GM12878 (cell line): ENCODE measurements at regions not wholly inside any gene's neighbourhood (a gene's known extent, or its start where the extent isn't known, plus 50 kb on each side); places are given as distances from the start of the nearest gene placed in this dataset.

Source experiments
- ATAC-seq: fragments of 200-7000 bp; cut with Tn5 transposase; 3 replicates; pipeline ENCODE4 v1.9.1; 2020; ENCODE audit warnings: mild to moderate bottlenecking, moderate library complexity
- BruUV-seq: library from RNA; stranded (reverse); fragments of 400-500 nt; replicated peaks from 2 replicates; lab custom pipeline; 2021; lab: Mats Ljungman, UMichigan
- CTCF ChIA-PET: fragments of 300-600 bp; sonication (Branson Sonifier 250); formaldehyde crosslinking; extraction: SDS; loops from one replicate; lab custom pipeline; 2021; ENCODE audit warnings: inconsistent platforms; lab: Yijun Ruan, JAX
- POLR2A ChIA-PET: fragments of 350-600 bp; formaldehyde crosslinking; extraction: SDS; loops from one replicate; lab custom pipeline; 2021; ENCODE audit warnings: inconsistent platforms; lab: Charles Lee
- RAD21 ChIA-PET: fragments of 300-600 bp; sonication (Branson Sonifier 250); formaldehyde crosslinking; loops from one replicate; lab custom pipeline; 2023; ENCODE audit warnings: antibody characterized with exemption; ENCODE audit not compliant: unreplicated experiment; lab: Charles Lee
- SMC1A ChIA-PET: fragments of 300-600 bp; sonication (Branson Sonifier 250); formaldehyde crosslinking; loops from one replicate; lab custom pipeline; 2023; ENCODE audit not compliant: unreplicated experiment, uncharacterized antibody; lab: Charles Lee
- DNase-seq: peaks from one replicate; pipeline ENCODE4 v3.0.0-alpha.2; 2011; ENCODE audit warnings: low read depth, low spot score
- FAIRE-seq: peaks from 3 replicates; lab custom pipeline; 2011; peaks lifted over from hg19 to GRCh38; lab: Jason Lieb, UNC
- H2AFZ ChIP-seq: 2 replicates; pipeline ENCODE4 v1.6.0; 2011; ENCODE audit warnings: low read depth, low read length, control low read depth; ENCODE audit not compliant: control insufficient read depth
- H3K27ac ChIP-seq: 2 replicates; pipeline ENCODE4 v1.5.1; 2011; ENCODE audit warnings: control low read depth; ENCODE audit not compliant: control insufficient read depth, insufficient read depth
- H3K27me3 ChIP-seq, 2 experiments: replicated peaks in 1 of 2; 2 replicates each; pipeline versions ENCODE4 v1.6.0 to v1.6.1; 2011; ENCODE audit warnings: low read length in 1 of 2; ENCODE audit not compliant: control insufficient read depth in 2 of 2, insufficient read depth in 2 of 2
- H3K36me3 ChIP-seq, 2 experiments: 2 replicates each; pipeline ENCODE4 v1.5.1; 2011; ENCODE audit warnings: low read length in 1 of 2; ENCODE audit not compliant: control insufficient read depth in 2 of 2, insufficient read depth in 2 of 2
- H3K4me1 ChIP-seq: 2 replicates; pipeline ENCODE4 v1.6.1; 2011; ENCODE audit warnings: mild to moderate bottlenecking, low read length, moderate library complexity, mixed read lengths; ENCODE audit not compliant: control insufficient read depth, insufficient read depth
- H3K4me2 ChIP-seq: 2 replicates; pipeline ENCODE4 v1.6.0; 2011; ENCODE audit warnings: control low read depth; ENCODE audit not compliant: control insufficient read depth, insufficient read depth
- H3K4me3 ChIP-seq: fragments of 200-600 bp; sonication (generic); 2 replicates; pipeline ENCODE4 v1.5.1; 2016
- H3K79me2 ChIP-seq: 2 replicates; pipeline ENCODE4 v1.6.0; 2011; ENCODE audit warnings: low read length; ENCODE audit not compliant: control insufficient read depth, insufficient read depth
- H3K9ac ChIP-seq: 2 replicates; pipeline ENCODE4 v1.8.0; 2011; ENCODE audit warnings: low read length, control low read depth, mixed read lengths; ENCODE audit not compliant: control insufficient read depth, insufficient read depth
- H3K9me3 ChIP-seq: replicated peaks from 3 replicates; pipeline ENCODE4 v1.5.1; 2011; ENCODE audit warnings: mild to moderate bottlenecking, low read length; ENCODE audit not compliant: control insufficient read depth, insufficient read depth
- H4K20me1 ChIP-seq: 2 replicates; pipeline ENCODE4 v1.6.0; 2011; ENCODE audit not compliant: control insufficient read depth, insufficient read depth
- BHLHE40 ChIP-seq, 2 experiments: fragments of 450-650 bp in 1 of 2; IDR thresholded peaks; 2 replicates each; pipeline ENCODE4 v1.6.1; 2011 to 2017; ENCODE audit warnings: low read depth in 2 of 2, borderline replicate concordance in 1 of 2, improper control_type of control experiment in 1 of 2, low read length in 1 of 2, mild to moderate bottlenecking in 1 of 2
- CREM ChIP-seq: IDR thresholded peaks from 2 replicates; pipeline ENCODE4 v1.6.1; 2014; ENCODE audit warnings: antibody characterized with exemption, low read depth
- GABPA ChIP-seq: IDR thresholded peaks from 2 replicates; pipeline ENCODE4 v1.6.1; 2014; ENCODE audit warnings: antibody characterized with exemption, low read depth, mild to moderate bottlenecking, inconsistent platforms
- GATAD2B ChIP-seq: fragments of 450-650 bp; conservative IDR thresholded peaks from 2 replicates; pipeline ENCODE4 v1.6.1; 2017; ENCODE audit warnings: low read depth, mild to moderate bottlenecking, moderate library complexity
- RB1 ChIP-seq: fragments of 450-650 bp; formaldehyde crosslinking; IDR thresholded peaks from 2 replicates; pipeline ENCODE4 v1.6.1; 2017; ENCODE audit warnings: mild to moderate bottlenecking, borderline replicate concordance
- SIX5 ChIP-seq: IDR thresholded peaks from 2 replicates; pipeline ENCODE4 v1.6.1; 2011; ENCODE audit warnings: mild to moderate bottlenecking, low read depth, low read length, moderate library complexity; ENCODE audit not compliant: severe bottlenecking
- SREBF1 ChIP-seq: IDR thresholded peaks from 2 replicates; pipeline ENCODE4 v1.6.1; 2012; ENCODE audit warnings: mild to moderate bottlenecking, low read length
- SRF ChIP-seq, 2 experiments: IDR thresholded peaks; 2 replicates each; pipeline ENCODE4 v1.6.1; 2011; ENCODE audit warnings: low read depth in 2 of 2, low read length in 2 of 2, mild to moderate bottlenecking in 1 of 2, moderate library complexity in 1 of 2
- ZNF274 ChIP-seq: IDR thresholded peaks from one replicate; pipeline ENCODE4 v1.8.0; 2011; ENCODE audit not compliant: insufficient read length, insufficient read depth
- WGBS: methylation state at CpG from one replicate; pipeline ENCODE4 v1.1.6; 2016; ENCODE audit warnings: low lambda C conversion rate; ENCODE audit not compliant: insufficient replicate concordance, insufficient coverage; ENCODE audit errors: missing lambda C conversion rate; 5-methylcytosine and 5-hydroxymethylcytosine counted together
- in situ Hi-C: fragments of 300-500 bp; cut with MboI; formaldehyde crosslinking; loops from 9 replicates; pipeline ENCODE4 v1.14.3; 2018; ENCODE audit warnings: mixed read lengths
- intact Hi-C: fragments of 100-400 bp; cut with micrococcal nuclease; formaldehyde crosslinking; loops from one replicate; pipeline ENCODE4 v1.14.2; 2022; ENCODE audit not compliant: unreplicated experiment
- TF ChIP-seq, protein P1 (sequence below): IDR thresholded peaks from 2 replicates; pipeline ENCODE4 v1.6.1; 2011; ENCODE audit warnings: low read depth, low read length, improper control_type of control experiment, borderline replicate concordance
- TF ChIP-seq, protein P2 (sequence below): fragments of 450-650 bp; IDR thresholded peaks from 2 replicates; pipeline ENCODE4 v1.6.1; 2016; ENCODE audit warnings: mild to moderate bottlenecking

DNA sequence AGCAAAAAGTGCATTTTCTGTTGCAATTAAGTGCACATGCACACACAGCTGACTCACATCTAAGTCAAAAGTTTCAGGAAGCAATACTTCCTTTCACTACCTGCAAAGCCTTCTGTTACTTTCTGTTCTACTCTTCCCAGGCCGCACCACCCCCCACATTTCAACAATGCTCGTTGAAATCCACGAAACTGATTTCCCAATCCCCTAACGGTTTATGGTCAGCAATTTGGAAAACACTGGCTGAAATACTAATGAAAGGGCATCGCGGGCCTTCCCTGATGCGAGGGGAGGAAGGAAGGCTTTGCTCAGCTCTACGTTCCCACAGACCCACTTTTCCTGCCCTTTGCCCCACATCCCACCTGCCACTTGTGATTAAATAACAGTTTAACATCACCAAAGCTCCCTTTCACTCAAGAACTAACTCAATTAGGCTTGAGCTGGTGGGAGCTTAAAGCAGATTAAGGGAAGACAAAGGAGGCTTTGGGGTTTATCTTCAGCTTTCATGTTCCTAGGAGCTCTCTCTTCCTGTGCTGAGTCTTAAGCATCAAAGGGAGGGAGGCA is 243.2 kb upstream of the RAB4A start:
- POLR2A ChIA-PET: no interaction called here
- Histone ChIP-seq H3K4me2 (peak overlapping the region; percentile 42; the same call in 1 of the 2 replicates), H3K79me2 (no peaks in the 10 kb centered on the region), H3K4me3 (no peak overlapping the region), H3K36me3 (no peaks in the 10 kb centered on the region), H3K27me3 (peaks cover 0 to 3% of the 10 kb centered on the region in 2 experiments; a peak in 2 of 4 replicates), H3K4me1 (peaks cover 4% of the 10 kb centered on the region), H2AFZ (no peak overlapping the region), H3K27ac (no peak overlapping the region), H3K9me3 (no peaks in the 10 kb centered on the region; the same call in 2 of the 3 replicates), H3K9ac (no peak overlapping the region), H4K20me1 (no peaks in the 10 kb centered on the region)
- in situ Hi-C loops (no loop called here), intact Hi-C loops (no loop called here)
- ATAC-seq: no peak
- CTCF ChIA-PET: no interaction called here
- no TSS peak for BruUV-seq
- RAD21 ChIA-PET: no interaction called here
- SMC1A ChIA-PET: no interaction called here
- no peak for FAIRE-seq
- no peak for DNase-seq
- TF ChIP-seq ZNF274: no peak
- no peak for TF ChIP-seq BHLHE40 (IDR thresholded peaks at IDR 0.05; ENCODE audit: borderline replicate concordance in 1 of 2, low read depth in 2 of 2, low read length in 1 of 2)
- TF ChIP-seq SIX5: no peak
- no peak for TF ChIP-seq CREM
- TF ChIP-seq, protein P1, sequence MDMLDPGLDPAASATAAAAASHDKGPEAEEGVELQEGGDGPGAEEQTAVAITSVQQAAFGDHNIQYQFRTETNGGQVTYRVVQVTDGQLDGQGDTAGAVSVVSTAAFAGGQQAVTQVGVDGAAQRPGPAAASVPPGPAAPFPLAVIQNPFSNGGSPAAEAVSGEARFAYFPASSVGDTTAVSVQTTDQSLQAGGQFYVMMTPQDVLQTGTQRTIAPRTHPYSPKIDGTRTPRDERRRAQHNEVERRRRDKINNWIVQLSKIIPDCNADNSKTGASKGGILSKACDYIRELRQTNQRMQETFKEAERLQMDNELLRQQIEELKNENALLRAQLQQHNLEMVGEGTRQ: no peak
- no peak for TF ChIP-seq GABPA
- whole genome bisulfite sequencing: 2% methylated on average over 8 of the region's 8 CpGs

DNA sequence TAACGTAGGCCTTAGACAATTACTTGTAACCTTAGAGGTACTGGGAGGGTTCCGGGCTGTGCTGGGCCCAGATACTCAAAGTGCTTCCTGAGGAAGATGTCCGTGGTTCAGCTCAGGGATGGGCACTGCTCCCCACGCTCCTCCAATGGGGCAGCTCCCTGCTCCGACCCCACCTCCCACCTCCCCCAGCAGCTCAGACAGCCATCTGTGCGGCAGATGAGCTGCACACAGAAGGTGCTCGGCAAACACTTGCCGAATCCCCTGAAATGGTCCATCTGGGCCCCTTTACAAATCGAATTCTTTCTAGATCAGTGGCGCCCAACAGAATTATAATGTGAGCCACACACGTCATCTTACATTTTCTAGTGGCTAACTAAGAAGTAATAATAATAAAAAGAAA is 242.4 kb upstream of the RAB4A start:
- WGBS: 51% methylated on average over 11 of the region's 11 CpGs
- no peak overlapping the region for H2AFZ ChIP-seq
- no peak overlapping the region for H3K9ac ChIP-seq
- no TSS peak for BruUV-seq
- POLR2A ChIA-PET: no interaction called here
- H3K9me3 ChIP-seq: no peaks in the 10 kb centered on the region; the same call in 2 of the 3 replicates
- SMC1A ChIA-PET: no interaction called here
- CTCF ChIA-PET: no interaction called here
- H3K79me2 ChIP-seq: no peaks in the 10 kb centered on the region
- no peaks in the 10 kb centered on the region for H4K20me1 ChIP-seq
- ATAC-seq (no peak), FAIRE-seq (no peak), DNase-seq (no peak)
- no peaks in the 10 kb centered on the region for H3K36me3 ChIP-seq
- TF ChIP-seq SRF (IDR thresholded peaks at IDR 0.05; ENCODE audit: low read depth in 2 of 2, low read length in 2 of 2): no peak
- TF ChIP-seq SREBF1: no peak
- no peak for TF ChIP-seq RB1
- TF ChIP-seq, protein P2, sequence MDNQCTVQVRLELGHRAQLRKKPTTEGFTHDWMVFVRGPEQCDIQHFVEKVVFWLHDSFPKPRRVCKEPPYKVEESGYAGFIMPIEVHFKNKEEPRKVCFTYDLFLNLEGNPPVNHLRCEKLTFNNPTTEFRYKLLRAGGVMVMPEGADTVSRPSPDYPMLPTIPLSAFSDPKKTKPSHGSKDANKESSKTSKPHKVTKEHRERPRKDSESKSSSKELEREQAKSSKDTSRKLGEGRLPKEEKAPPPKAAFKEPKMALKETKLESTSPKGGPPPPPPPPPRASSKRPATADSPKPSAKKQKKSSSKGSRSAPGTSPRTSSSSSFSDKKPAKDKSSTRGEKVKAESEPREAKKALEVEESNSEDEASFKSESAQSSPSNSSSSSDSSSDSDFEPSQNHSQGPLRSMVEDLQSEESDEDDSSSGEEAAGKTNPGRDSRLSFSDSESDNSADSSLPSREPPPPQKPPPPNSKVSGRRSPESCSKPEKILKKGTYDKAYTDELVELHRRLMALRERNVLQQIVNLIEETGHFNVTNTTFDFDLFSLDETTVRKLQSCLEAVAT: no peak
- TF ChIP-seq GATAD2B: no peak
- intact Hi-C loops (no loop called here), in situ Hi-C loops (no loop called here)
- peaks cover 0 to 3% of the 10 kb centered on the region in 2 experiments; a peak in 2 of 4 replicates for H3K27me3 ChIP-seq
- H3K4me1 ChIP-seq: peaks cover 4% of the 10 kb centered on the region
- no peak overlapping the region for H3K4me3 ChIP-seq
- no peak overlapping the region for H3K4me2 ChIP-seq
- RAD21 ChIA-PET: no interaction called here
- no peak overlapping the region for H3K27ac ChIP-seq
